Natural killer cell treated with Interleukin-12 subunit alpha and Interleukin-12 subunit beta and Interleukin-15 and Interleukin-18, amount 100 ng/mL, for 72 hours (primary cell): ENCODE measurements at regions not wholly inside any gene's neighbourhood (a gene's known extent, or its start where the extent isn't known, plus 50 kb on each side); places are given as distances from the start of the nearest gene placed in this dataset.
A peak's percentile ranks its signal among the peaks of the same experiment; 100 is the strongest.
"Not testable (repeated sequence)": the region's sequence is repeated elsewhere in the genome, so short reads cannot be mapped to it uniquely, and the experiment has no call there.

Source experiments
- ATAC-seq, 2 donors: fragments of 150-1000 bp; cut with Tn5 transposase in 1 of 2; sonication (Bioruptor Pico), chemical (Tn5 transposase) in 1 of 2; 2 replicates each; pipeline ENCODE4 v1.10.0; 2021
- DNase-seq: peaks from one replicate; pipeline ENCODE4 v3.0.0; 2022; ENCODE audit warnings: low spot score
- H3K27ac Mint-ChIP-seq, 2 donors: 1 replicate in 1 of 2; 2 replicates in 1 of 2; pipeline ENCODE4 v1.8.0; 2022; ENCODE audit warnings: mixed read lengths in 2 of 2, mild to moderate bottlenecking in 1 of 2, moderate library complexity in 1 of 2
- H3K27me3 Mint-ChIP-seq, 2 donors: 1 replicate in 1 of 2; 2 replicates in 1 of 2; pipeline ENCODE4 v1.8.0; 2022; ENCODE audit warnings: mixed read lengths in 2 of 2
- H3K36me3 Mint-ChIP-seq: one replicate; pipeline ENCODE4 v1.8.0; 2022; ENCODE audit warnings: mixed read lengths
- H3K4me1 Mint-ChIP-seq, 2 donors: 1 replicate in 1 of 2; 2 replicates in 1 of 2; pipeline ENCODE4 v1.8.0; 2022; ENCODE audit warnings: low read depth in 2 of 2, mixed read lengths in 2 of 2, mild to moderate bottlenecking in 1 of 2
- H3K4me3 Mint-ChIP-seq: one replicate; pipeline ENCODE4 v1.8.0; 2022; ENCODE audit warnings: mixed read lengths
- H3K9me3 Mint-ChIP-seq: 2 replicates; pipeline ENCODE4 v1.8.0; 2022; ENCODE audit warnings: mixed read lengths

GRCh38 chr1:146883190-146883589, 54.9 kb upstream of the NBPF12 start:
- not testable (repeated sequence) for H3K27ac Mint-ChIP-seq, H3K4me1 Mint-ChIP-seq, H3K27me3 Mint-ChIP-seq, H3K4me3 Mint-ChIP-seq, DNase-seq, H3K9me3 Mint-ChIP-seq, H3K36me3 Mint-ChIP-seq, ATAC-seq

DNA sequence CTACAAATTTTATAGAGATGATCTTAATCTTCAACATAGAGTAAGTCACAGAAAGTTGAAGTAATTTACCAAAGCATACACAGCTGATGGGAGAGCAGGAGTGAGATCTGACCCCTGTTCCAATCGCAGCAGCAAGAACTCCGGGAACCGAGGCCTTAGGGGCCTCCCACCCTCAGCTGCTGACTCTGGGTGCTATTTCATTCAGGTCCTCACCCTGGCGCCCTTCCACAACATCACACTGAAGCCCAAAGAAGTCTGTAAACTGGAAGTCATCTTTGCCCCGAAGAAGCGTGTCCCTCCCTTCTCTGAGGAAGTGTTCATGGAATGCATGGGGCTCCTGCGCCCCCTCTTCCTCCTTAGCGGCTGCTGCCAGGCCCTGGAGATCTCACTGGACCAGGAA, 57.0 kb upstream of the NBPF12 start:
- not testable (repeated sequence) for H3K9me3 Mint-ChIP-seq, ATAC-seq

GRCh38 chr1:146863799-146864319, 74.3 kb upstream of the NBPF12 start:
- not testable (repeated sequence) for H3K4me3 Mint-ChIP-seq, H3K27me3 Mint-ChIP-seq, DNase-seq, ATAC-seq, H3K27ac Mint-ChIP-seq, H3K36me3 Mint-ChIP-seq, H3K9me3 Mint-ChIP-seq, H3K4me1 Mint-ChIP-seq

More for the DNA sequence above, 57.0 kb upstream of the NBPF12 start:
- H3K36me3 Mint-ChIP-seq, H3K4me1 Mint-ChIP-seq, H3K4me3 Mint-ChIP-seq, H3K27me3 Mint-ChIP-seq, DNase-seq, H3K27ac Mint-ChIP-seq: not testable (repeated sequence)

GRCh38 chr1:146853147-146853546, 85.0 kb upstream of the NBPF12 start:
- H3K9me3 Mint-ChIP-seq, H3K27me3 Mint-ChIP-seq, H3K4me3 Mint-ChIP-seq, H3K27ac Mint-ChIP-seq, ATAC-seq, H3K36me3 Mint-ChIP-seq, H3K4me1 Mint-ChIP-seq, DNase-seq: not testable (repeated sequence)

DNA sequence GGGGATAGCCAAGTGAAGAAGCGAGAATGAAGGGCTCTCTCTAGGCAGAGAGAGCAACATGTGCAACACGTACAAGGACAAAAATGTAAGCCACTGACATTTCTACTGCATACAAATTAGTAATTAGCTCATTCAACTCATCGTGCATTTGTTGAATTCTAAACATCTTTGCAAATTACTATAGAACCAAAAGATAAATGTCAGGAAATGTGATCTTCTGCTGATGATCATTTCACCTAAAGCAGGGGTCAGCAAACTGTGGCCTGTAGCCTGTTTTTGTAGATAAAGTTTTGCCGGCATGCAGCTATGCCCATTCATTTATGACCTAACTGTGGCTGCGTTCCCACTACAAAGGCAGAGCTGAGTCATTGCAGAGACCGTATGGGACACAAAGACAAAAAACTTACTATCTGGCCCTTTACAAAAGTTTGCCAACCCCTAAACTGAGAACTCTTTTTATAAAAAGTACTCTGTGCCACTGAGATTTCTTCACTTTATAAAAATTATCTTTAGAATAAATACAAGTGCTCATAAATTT, 87.7 kb upstream of the NBPF12 start:
- not testable (repeated sequence) for H3K27me3 Mint-ChIP-seq, H3K27ac Mint-ChIP-seq, DNase-seq, H3K4me1 Mint-ChIP-seq, H3K4me3 Mint-ChIP-seq, H3K36me3 Mint-ChIP-seq, H3K9me3 Mint-ChIP-seq, ATAC-seq

- ATAC-seq, H3K27me3 Mint-ChIP-seq, H3K27ac Mint-ChIP-seq, H3K9me3 Mint-ChIP-seq, H3K4me1 Mint-ChIP-seq, H3K4me3 Mint-ChIP-seq, H3K36me3 Mint-ChIP-seq, DNase-seq: not testable (repeated sequence)
Observed at GRCh38 chr1:146838725-146839124, 99.4 kb upstream of the NBPF12 start.

- H3K27me3 Mint-ChIP-seq, H3K9me3 Mint-ChIP-seq, H3K4me1 Mint-ChIP-seq, DNase-seq, H3K4me3 Mint-ChIP-seq, H3K27ac Mint-ChIP-seq, H3K36me3 Mint-ChIP-seq: not testable (repeated sequence)
- ATAC-seq, result peak in 1 of 2 donors; percentile 43
Observed at GRCh38 chr1:146826957-146827356, 111.2 kb upstream of the NBPF12 start.

- not testable (repeated sequence) for DNase-seq, H3K36me3 Mint-ChIP-seq, H3K4me3 Mint-ChIP-seq, ATAC-seq, H3K27me3 Mint-ChIP-seq, H3K9me3 Mint-ChIP-seq, H3K4me1 Mint-ChIP-seq, H3K27ac Mint-ChIP-seq
Observed at GRCh38 chr1:146794236-146794635, 143.9 kb upstream of the NBPF12 start.

GRCh38 chr1:146792725-146793124, 145.4 kb upstream of the NBPF12 start:
- not testable (repeated sequence) for ATAC-seq, H3K27ac Mint-ChIP-seq, H3K4me3 Mint-ChIP-seq, H3K36me3 Mint-ChIP-seq, H3K4me1 Mint-ChIP-seq, DNase-seq, H3K27me3 Mint-ChIP-seq, H3K9me3 Mint-ChIP-seq

DNA sequence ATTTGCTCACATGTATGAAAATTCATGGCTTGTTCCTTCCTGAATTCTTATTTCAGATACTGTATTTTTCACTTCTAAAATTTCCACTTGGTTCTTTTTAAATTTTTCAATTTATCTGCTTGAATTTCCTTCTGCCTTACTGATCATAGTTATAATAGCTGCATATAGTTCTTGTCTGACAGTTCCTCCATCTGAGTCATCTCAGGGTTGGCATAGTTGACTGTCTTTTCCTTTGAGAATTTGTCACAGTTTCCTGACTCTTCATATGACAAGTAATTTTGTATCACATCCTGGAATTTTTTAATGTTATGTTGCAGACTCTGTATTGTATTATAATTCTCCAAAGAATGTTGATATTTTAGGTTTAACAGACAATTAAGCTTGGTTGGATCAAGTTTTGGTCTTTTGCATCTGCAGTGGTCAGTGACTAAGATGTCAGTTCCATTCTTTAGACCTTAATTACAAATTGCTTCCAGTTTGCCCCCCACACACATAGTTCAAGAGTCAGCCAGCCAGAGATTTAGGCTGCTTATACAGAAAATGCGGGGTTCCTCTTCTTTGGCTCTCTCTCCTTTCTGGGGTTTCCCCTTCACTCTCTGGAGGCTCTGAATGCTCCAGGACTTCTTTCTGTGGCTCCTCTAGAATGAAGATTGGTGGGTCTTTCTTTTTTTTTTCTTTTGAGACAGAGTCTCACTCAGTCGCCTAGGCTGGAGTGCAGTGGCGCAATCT, 153.7 kb upstream of the NBPF12 start:
- H3K9me3 Mint-ChIP-seq, H3K36me3 Mint-ChIP-seq, H3K4me3 Mint-ChIP-seq, H3K4me1 Mint-ChIP-seq, DNase-seq, H3K27me3 Mint-ChIP-seq, H3K27ac Mint-ChIP-seq, ATAC-seq: not testable (repeated sequence)

DNA sequence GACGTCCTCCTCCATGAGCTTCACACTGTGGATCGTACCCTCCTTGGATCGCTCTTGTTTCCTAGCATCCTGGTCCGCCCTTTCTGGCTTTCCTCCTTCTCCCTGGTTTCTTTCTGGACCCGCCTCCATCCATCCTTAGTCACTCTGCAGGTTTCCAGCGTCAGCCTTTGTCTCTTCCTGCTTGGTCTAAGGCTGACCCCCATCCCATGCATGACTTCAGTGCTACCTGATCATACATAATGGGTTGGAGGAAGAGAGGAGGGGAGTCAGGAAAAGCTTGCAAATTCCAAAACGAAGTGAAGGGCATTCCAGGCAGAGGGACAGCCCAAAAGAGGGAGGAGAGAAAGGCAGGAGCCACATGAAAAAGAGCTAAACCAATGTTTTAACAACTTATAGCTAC, 156.9 kb upstream of the NBPF12 start:
- not testable (repeated sequence) for H3K27me3 Mint-ChIP-seq, H3K27ac Mint-ChIP-seq, ATAC-seq, H3K9me3 Mint-ChIP-seq, H3K36me3 Mint-ChIP-seq, H3K4me1 Mint-ChIP-seq, DNase-seq, H3K4me3 Mint-ChIP-seq

DNA sequence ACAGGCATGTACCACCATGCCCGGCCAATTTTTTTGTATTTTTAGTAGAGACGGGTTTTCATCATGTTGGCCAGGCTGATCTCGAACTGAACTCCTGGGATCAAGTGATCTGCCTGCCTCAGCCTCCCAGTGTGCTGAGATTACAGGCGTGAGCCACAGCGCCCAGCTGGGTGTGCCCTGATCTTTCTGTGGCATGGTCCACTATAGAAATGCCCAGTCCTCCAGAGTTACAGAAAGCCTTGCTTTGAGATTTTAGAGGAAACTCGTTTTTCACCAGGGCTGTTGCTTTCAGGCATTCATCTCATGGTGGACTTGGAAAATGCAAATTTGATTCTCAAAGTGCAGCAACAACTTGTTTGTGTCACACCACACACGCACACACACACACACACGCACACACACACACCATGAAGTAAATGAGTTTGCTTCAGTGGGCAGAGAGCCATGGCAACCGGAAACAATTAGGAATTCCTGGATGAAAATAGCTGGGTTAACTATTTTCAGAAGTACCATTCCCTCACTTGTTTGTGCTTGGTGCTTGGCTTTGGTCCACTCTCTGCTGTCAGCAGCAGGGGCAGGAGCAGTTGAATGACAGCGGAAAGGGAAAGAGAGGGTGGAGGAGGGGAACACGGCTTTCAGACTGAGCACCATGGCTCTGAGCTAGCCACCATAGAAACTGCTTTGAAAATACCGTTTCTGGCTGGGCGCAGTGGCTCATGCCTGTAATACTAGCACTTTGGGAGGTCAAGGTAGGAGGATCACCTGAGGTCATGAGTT, 160.1 kb upstream of the NBPF12 start:
- not testable (repeated sequence) for ATAC-seq, H3K27me3 Mint-ChIP-seq, H3K36me3 Mint-ChIP-seq, DNase-seq, H3K4me1 Mint-ChIP-seq, H3K4me3 Mint-ChIP-seq, H3K27ac Mint-ChIP-seq, H3K9me3 Mint-ChIP-seq

- not testable (repeated sequence) for H3K36me3 Mint-ChIP-seq, H3K4me1 Mint-ChIP-seq, H3K27me3 Mint-ChIP-seq, H3K27ac Mint-ChIP-seq, H3K9me3 Mint-ChIP-seq, DNase-seq, H3K4me3 Mint-ChIP-seq
- peak in 1 of 2 donors; percentile 43 for ATAC-seq
Observed at GRCh38 chr1:146774988-146775387, 163.1 kb upstream of the NBPF12 start.

DNA sequence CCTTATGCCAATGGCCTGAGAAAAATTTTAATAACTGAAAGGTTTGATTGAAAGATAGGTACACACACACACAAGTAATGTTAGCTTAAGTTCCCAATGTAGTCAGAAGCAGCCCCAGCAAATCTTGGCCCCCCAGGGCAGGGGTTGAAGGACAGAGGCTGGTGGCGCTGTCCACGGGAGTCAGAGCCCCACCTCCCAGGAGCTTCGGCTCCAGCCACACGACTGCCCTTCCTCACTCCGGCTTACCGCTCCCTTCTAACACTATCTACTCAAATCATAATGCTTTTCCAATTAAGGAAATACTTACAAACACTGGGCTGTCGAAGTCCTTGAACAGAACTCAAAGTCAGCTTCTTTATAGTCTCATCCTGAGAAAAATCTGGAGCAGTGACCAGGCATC, 163.9 kb upstream of the NBPF12 start:
- not testable (repeated sequence) for H3K4me1 Mint-ChIP-seq, ATAC-seq

More for the DNA sequence above, 163.9 kb upstream of the NBPF12 start:
- not testable (repeated sequence) for H3K27ac Mint-ChIP-seq, H3K36me3 Mint-ChIP-seq, H3K9me3 Mint-ChIP-seq, DNase-seq, H3K27me3 Mint-ChIP-seq, H3K4me3 Mint-ChIP-seq
